NT2/D1 (cell line): ENCODE measurements at regions not wholly inside any gene's neighbourhood (a gene's known extent, or its start where the extent isn't known, plus 50 kb on each side); places are given as distances from the start of the nearest gene placed in this dataset.

ENCODE experiments used
- YY1 ChIP-seq: IDR thresholded peaks from 2 replicates; pipeline ENCODE4 v1.6.1; 2011; ENCODE audit not compliant: insufficient read length, insufficient read depth
- ZNF274 ChIP-seq: IDR thresholded peaks from 2 replicates; pipeline ENCODE4 v1.6.1; 2011; ENCODE audit warnings: mild to moderate bottlenecking, low read depth, low read length

DNA sequence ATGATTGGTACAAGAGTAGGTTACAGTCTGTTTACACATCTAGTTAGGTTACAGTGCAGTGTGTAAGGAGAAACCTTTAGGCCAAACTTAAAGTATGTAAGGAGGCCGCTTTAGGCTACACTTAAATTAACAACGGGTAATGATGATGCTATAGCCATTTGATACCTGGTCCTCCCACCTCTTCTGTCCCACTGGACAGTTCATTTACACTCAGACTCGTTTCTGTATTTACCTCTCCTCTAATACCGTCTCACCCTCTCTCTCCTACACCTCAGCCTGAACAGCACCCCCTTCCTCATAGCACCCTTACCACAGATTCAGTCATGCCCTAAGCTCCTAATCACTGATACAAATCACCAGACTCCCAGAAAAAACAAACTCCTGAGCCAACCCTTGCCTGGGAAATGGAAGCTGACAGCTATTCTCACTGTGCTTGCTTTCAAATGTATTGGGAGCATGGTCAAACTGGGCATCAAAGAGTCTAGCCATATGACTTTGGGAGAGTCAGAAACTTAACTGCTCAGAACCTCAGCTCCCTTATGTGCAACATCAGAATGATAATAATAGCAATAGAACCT is 241.3 kb upstream of the SETMAR start:
- TF ChIP-seq YY1 (no peak), ZNF274 (no peak)
